ENCODE measurements at regions not wholly inside any gene's neighbourhood (a gene's known extent, or its start where the extent isn't known, plus 50 kb on each side); places are given as distances from the start of the nearest gene placed in this dataset.

- POLR2A ChIA-PET, result no interaction called here
These were observed 327.9 kb downstream of the LPIN1 start for GRCh38 chr2:12074126-12074844.

DNA sequence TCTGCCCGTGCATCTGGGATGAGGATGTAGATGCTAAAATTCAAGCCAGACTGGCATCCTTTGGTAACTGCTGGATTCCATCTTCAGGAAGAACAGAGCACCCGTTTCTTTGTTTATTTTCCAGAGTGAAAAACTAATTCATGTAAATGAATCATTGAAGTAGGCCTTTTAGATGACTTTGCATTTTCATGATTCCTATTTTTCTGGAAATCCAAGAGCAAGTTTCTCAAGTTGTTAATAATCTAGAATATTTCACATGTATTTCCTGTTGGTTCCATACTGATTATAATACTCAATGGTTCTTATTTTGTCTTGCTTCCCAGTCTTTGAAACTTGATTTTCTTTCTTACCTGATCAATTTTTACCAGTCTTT lies 328.4 kb downstream of the LPIN1 start:
- intact Hi-C loops (cut with micrococcal nuclease; ENCODE audit: unreplicated experiment) (no loop called here), in situ Hi-C loops (cut with HindIII; ENCODE audit: low pct_unique_long_range_greater_than_20kb, low sequenced_read_pairs) (no loop called here)
- CTCF ChIA-PET, result no interaction called here
- ATAC-seq (no peak), DNase-seq (ENCODE audit: low read depth, low spot score) (no peak)
- H3K36me3 ChIP-seq (ENCODE audit: control insufficient read depth, insufficient read depth, low read length), result no peaks in the 10 kb centered on the region; the same call in 1 of the 2 replicates
- no peak overlapping the region for H3K27ac ChIP-seq (ENCODE audit: low read length)
- H3K9me3 ChIP-seq (ENCODE audit: control insufficient read depth, insufficient read depth, low read depth, low read length), result no peaks in the 10 kb centered on the region
- POLR2A ChIA-PET, result no interaction called here
- H3K27me3 ChIP-seq (ENCODE audit: control insufficient read depth, insufficient read depth, low read length), result no peaks in the 10 kb centered on the region
- no peak overlapping the region for H3K4me3 ChIP-seq (ENCODE audit: low read depth in 2 of 2, low read length in 2 of 2)
- TF ChIP-seq POLR2AphosphoS5 (IDR thresholded peaks at IDR 0.05; ENCODE audit: low read depth, low read length), result no peak
- TF ChIP-seq, protein P1, sequence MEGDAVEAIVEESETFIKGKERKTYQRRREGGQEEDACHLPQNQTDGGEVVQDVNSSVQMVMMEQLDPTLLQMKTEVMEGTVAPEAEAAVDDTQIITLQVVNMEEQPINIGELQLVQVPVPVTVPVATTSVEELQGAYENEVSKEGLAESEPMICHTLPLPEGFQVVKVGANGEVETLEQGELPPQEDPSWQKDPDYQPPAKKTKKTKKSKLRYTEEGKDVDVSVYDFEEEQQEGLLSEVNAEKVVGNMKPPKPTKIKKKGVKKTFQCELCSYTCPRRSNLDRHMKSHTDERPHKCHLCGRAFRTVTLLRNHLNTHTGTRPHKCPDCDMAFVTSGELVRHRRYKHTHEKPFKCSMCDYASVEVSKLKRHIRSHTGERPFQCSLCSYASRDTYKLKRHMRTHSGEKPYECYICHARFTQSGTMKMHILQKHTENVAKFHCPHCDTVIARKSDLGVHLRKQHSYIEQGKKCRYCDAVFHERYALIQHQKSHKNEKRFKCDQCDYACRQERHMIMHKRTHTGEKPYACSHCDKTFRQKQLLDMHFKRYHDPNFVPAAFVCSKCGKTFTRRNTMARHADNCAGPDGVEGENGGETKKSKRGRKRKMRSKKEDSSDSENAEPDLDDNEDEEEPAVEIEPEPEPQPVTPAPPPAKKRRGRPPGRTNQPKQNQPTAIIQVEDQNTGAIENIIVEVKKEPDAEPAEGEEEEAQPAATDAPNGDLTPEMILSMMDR (IDR thresholded peaks at IDR 0.05), result no peak
- no peak for TF ChIP-seq SIN3A (IDR thresholded peaks at IDR 0.05; ENCODE audit: borderline replicate concordance, insufficient read depth, low read depth, low read length)
- no peak for TF ChIP-seq TCF7L2 (IDR thresholded peaks at IDR 0.05; ENCODE audit: low read depth, low read length)
- TF ChIP-seq, protein P2, sequence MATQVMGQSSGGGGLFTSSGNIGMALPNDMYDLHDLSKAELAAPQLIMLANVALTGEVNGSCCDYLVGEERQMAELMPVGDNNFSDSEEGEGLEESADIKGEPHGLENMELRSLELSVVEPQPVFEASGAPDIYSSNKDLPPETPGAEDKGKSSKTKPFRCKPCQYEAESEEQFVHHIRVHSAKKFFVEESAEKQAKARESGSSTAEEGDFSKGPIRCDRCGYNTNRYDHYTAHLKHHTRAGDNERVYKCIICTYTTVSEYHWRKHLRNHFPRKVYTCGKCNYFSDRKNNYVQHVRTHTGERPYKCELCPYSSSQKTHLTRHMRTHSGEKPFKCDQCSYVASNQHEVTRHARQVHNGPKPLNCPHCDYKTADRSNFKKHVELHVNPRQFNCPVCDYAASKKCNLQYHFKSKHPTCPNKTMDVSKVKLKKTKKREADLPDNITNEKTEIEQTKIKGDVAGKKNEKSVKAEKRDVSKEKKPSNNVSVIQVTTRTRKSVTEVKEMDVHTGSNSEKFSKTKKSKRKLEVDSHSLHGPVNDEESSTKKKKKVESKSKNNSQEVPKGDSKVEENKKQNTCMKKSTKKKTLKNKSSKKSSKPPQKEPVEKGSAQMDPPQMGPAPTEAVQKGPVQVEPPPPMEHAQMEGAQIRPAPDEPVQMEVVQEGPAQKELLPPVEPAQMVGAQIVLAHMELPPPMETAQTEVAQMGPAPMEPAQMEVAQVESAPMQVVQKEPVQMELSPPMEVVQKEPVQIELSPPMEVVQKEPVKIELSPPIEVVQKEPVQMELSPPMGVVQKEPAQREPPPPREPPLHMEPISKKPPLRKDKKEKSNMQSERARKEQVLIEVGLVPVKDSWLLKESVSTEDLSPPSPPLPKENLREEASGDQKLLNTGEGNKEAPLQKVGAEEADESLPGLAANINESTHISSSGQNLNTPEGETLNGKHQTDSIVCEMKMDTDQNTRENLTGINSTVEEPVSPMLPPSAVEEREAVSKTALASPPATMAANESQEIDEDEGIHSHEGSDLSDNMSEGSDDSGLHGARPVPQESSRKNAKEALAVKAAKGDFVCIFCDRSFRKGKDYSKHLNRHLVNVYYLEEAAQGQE (IDR thresholded peaks at IDR 0.05; ENCODE audit: insufficient read depth in 1 of 2, low read depth in 2 of 2, low read length in 1 of 2), result no peak
- H3K4me1 ChIP-seq (ENCODE audit: control insufficient read depth, insufficient read depth, low read length), result no peaks in the 10 kb centered on the region
- BruUV-seq (replicated peaks), result no TSS peak

More at GRCh38 chr2:12074126-12074844, 327.9 kb downstream of the LPIN1 start:
- H3K27ac ChIP-seq (ENCODE audit: low read length), result no peak overlapping the region
- H3K9me3 ChIP-seq (ENCODE audit: control insufficient read depth, insufficient read depth, low read depth, low read length), result no peaks in the 10 kb centered on the region
- TF ChIP-seq, protein P2 (IDR thresholded peaks at IDR 0.05; ENCODE audit: insufficient read depth in 1 of 2, low read depth in 2 of 2, low read length in 1 of 2), result no peak
- TF ChIP-seq, protein P1 (IDR thresholded peaks at IDR 0.05), result no peak
- TF ChIP-seq SIN3A (IDR thresholded peaks at IDR 0.05; ENCODE audit: borderline replicate concordance, insufficient read depth, low read depth, low read length), result no peak
- TF ChIP-seq POLR2AphosphoS5 (IDR thresholded peaks at IDR 0.05; ENCODE audit: low read depth, low read length), result no peak
- TF ChIP-seq TCF7L2 (IDR thresholded peaks at IDR 0.05; ENCODE audit: low read depth, low read length), result no peak
- DNase-seq (ENCODE audit: low read depth, low spot score) (no peak), ATAC-seq (no peak)
- no TSS peak for BruUV-seq (replicated peaks)
- H3K4me3 ChIP-seq (ENCODE audit: low read depth in 2 of 2, low read length in 2 of 2), result no peak overlapping the region
- no peaks in the 10 kb centered on the region; the same call in 1 of the 2 replicates for H3K36me3 ChIP-seq (ENCODE audit: control insufficient read depth, insufficient read depth, low read length)
- intact Hi-C loops (cut with micrococcal nuclease; ENCODE audit: unreplicated experiment) (no loop called here), in situ Hi-C loops (cut with HindIII; ENCODE audit: low pct_unique_long_range_greater_than_20kb, low sequenced_read_pairs) (no loop called here)
- CTCF ChIA-PET, result no interaction called here
- no peaks in the 10 kb centered on the region for H3K27me3 ChIP-seq (ENCODE audit: control insufficient read depth, insufficient read depth, low read length)
- H3K4me1 ChIP-seq (ENCODE audit: control insufficient read depth, insufficient read depth, low read length), result no peaks in the 10 kb centered on the region

Data from Panc1 (cell line).